ENCODE measurements at regions not wholly inside any gene's neighbourhood (a gene's known extent, or its start where the extent isn't known, plus 50 kb on each side); places are given as distances from the start of the nearest gene placed in this dataset.

- no peak for DNase-seq
These were observed 878.1 kb downstream of the CENPC start for GRCh38 chr4:66667249-66667648.

- no peak for DNase-seq
These were observed 882.7 kb downstream of the CENPC start for GRCh38 chr4:66662620-66663019.

- DNase-seq, result no peak
These were observed 886.5 kb downstream of the CENPC start for GRCh38 chr4:66658809-66659208.

- DNase-seq, result no peak
These were observed 889.8 kb downstream of the CENPC start for GRCh38 chr4:66655505-66655904.

GRCh38 chr4:66653937-66654336, 891.4 kb downstream of the CENPC start:
- no peak for DNase-seq

GRCh38 chr4:66649236-66649635, 896.1 kb downstream of the CENPC start:
- DNase-seq, result no peak

- no peak for DNase-seq
These were observed 897.4 kb downstream of the CENPC start for GRCh38 chr4:66647926-66648325.

GRCh38 chr4:66647476-66647875, 897.8 kb downstream of the CENPC start:
- DNase-seq, result no peak

- no peak for DNase-seq
These were observed 904.9 kb downstream of the CENPC start for GRCh38 chr4:66640233-66640990.

- DNase-seq, result no peak
These were observed 905.9 kb downstream of the CENPC start for GRCh38 chr4:66639361-66639760.

GRCh38 chr4:66636349-66636748, 909.0 kb downstream of the CENPC start:
- DNase-seq, result no peak

GRCh38 chr4:66633477-66633876, 911.8 kb downstream of the CENPC start:
- no peak for DNase-seq

GRCh38 chr4:66629927-66630326, 915.4 kb downstream of the CENPC start:
- DNase-seq, result no peak

DNA sequence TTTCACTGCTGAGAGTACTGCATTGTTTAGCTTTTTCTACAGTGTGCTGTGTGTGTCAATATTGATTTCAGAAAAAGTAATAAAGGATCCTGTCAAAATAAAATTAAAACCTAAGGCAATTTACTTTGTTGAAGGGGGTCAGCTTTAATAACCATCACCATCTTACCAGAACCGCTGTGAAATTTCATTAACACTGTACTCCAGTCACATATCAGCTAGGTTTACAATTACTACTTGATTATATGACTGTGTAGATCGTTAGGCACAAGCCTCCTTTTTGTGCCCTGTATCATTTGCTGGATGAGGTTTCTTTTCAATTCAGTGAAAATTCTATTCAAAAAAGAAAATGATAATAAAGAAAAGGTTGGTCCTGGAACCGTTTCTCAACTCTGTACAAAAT, 917.2 kb downstream of the CENPC start:
- DNase-seq, result no peak

GRCh38 chr4:66625480-66625879, 919.8 kb downstream of the CENPC start:
- no peak for DNase-seq

DNA sequence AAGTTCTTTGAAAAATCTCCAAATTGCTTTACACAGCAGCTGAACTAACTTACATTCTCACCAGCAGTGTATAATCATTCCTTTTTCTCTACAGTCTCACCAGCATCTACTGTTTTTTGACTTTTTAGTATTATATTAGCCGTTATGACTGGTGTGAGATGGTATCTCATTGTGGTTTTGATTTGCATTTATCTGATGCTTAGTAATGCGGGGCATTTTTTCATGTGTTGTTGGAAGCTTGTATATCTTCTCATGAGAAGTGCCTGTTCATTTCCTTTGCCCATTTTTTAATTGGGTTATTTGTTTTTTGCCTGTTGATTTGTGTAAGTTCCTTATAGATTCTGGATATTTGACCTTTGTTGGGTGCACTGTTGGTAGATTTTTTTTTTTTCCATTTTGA, 931.7 kb downstream of the CENPC start:
- no peak for DNase-seq

DNA sequence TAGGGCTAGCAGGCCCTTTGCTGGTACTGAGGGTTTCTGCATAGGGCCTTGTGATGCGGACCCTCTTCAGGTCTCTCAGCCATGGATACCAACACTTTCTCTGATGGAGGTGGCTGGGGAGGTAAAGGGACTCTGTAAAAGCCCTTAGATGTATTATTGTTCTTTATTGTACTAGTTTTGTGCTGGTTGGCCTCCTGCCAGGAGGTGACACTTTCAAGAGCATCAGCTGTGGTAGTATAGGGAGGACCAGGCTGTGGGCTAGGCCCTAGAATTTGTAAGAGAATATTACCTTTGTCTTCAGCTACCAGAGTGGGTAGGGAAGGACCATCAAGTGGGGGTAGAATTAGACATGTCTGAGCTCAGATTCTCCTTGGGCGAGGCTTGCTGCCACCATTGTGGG, 936.3 kb downstream of the CENPC start:
- DNase-seq, result no peak

DNA sequence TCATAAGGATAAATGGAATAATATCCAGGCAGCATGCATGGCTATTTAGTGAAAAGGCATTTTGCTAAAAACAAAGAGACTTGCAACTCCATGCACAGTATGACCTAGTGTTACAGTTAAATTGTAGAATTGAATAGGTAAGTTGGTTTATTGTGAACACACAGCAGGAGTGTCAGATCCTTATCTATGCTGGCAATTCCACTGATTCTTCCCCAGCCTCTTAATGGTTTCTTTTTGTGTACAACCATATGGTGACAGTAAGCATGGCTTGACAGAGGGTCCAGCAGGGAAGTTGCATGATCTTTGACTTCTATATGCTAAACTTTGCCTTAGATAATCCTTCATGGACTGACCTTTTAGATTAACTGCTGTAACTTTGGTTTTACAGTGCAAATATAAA, 936.6 kb upstream of the EPHA5 start:
- DNase-seq, result no peak

DNA sequence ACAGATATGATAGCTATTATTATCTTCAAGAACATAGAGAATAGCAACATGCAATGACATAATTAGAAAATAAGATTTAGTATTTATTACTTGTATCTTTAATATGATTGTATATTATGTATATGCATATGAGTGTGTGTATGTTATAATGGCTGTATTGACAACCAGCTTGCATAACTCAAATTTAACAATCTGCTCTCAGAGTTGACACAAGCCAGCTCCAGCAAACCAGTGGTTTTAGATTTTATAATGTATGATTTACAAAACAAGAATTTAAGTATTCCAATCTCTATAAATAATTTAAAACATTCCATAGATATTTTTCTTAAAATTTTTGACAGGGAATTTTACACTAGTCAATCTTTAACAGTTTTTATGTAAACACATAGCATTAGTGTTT, 935.9 kb upstream of the EPHA5 start:
- DNase-seq, result no peak

DNA sequence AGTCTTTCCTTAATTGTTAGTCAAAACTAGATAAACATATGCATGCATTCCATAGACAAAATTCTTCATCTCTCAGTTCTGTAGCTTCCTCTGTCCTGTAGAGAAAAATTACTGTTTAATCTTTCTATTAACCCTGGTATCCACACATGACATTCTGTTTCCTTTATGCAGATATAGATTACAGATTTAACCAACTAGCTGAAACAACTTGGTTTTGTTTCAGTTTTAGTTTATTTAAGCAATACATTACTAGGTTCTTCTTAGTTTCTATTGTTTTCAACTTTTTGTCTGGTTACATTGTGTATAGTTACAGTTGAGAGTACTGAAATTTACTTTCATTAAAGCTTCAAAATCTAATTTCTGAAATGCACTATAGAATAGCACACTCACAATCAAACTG, 933.9 kb upstream of the EPHA5 start:
- DNase-seq, result no peak

GRCh38 chr4:66602622-66603021, 932.3 kb upstream of the EPHA5 start:
- DNase-seq, result no peak

GRCh38 chr4:66591968-66592367, 921.7 kb upstream of the EPHA5 start:
- DNase-seq, result no peak

DNA sequence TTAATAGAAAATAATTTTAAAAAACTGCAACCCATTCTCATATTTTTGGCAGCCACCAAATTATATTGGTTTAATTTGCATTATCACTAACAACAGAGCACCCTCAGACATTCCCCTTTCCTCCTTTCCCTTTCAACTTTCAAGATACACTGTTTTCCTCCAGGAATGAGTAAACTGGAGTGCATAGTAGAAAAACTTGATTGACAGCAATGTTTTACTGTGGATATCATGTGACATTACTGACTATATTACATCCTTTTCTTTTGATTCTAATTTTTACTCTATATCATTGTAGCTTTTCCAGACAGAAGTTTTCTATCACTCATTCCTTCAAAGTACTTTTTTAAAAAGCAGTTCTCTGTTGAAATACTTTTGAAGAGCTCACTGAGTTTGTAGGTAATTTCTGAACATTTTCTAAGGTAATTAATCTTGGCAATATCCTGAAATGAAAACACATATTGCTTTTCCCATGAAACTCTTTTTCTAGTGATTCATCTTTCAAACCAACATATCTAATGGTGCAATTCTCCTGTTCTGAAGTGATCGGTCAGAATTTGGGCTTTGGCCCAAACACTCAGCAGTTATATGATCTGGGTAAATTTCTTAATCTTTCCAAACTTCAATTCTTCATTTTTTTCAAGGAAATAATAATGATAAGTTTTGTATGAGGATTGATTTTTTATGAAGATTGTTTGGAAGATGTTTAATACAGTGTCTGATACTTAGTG, 920.4 kb upstream of the EPHA5 start:
- no peak for DNase-seq

DNA sequence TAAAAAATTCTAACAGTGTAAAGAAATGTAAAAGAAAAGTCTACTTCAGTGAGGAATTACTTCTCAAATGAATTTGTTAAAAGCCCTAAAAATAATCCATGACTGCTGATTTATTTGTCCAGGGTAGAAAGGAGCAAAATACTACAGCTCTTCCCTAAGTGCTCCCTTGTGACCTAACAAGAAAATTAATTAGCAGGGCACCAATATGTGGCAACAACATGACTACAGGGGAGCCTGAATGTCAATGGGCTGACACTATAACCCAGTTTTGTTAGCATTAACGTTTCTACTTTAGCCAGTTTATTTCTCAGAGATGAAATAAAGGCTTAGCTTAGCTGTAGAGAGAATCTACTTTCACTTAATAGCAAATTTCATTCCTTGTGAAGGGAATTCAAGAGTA, 918.9 kb upstream of the EPHA5 start:
- no peak for DNase-seq

DNA sequence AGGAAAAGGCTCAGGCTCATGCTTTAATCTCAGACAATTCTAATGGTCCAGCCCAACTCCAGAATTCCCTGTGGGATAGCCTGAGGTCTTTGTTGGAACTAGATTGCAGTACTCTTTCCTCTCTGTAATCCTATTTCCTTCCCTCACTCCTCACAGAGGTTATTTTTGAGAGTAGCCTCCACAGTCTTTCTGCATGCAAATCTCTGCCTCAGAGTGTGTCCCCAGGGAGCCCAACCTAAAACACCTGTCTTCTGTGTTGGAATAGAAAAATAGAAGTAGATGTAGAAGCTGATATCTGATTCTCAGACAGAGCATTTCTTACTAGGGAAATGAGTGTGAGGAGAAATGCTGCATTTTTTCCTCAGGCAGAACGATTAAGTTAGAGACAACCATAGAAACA, 915.5 kb upstream of the EPHA5 start:
- no peak for DNase-seq

Measured in suppressor macrophage treated with lipopolysaccharide for 4 hours (primary cell).